CD14-positive monocyte (primary cell): ENCODE measurements at regions not wholly inside any gene's neighbourhood (a gene's known extent, or its start where the extent isn't known, plus 50 kb on each side); places are given as distances from the start of the nearest gene placed in this dataset.

Experiments
- DNase-seq, 3 donors: peaks; one replicate each; pipeline ENCODE4 v3.0.0-alpha.2; 2011 to 2022
- H2AFZ ChIP-seq: 2 replicates; pipeline ENCODE4 v1.6.0; 2012; ENCODE audit warnings: mild to moderate bottlenecking, low read depth, low read length, inconsistent platforms; ENCODE audit not compliant: insufficient read depth, poor library complexity, severe bottlenecking
- H3K27ac ChIP-seq, 2 donors: 1 replicate in 1 of 2; 2 replicates in 1 of 2; pipeline ENCODE4 v1.5.1; 2012 to 2013; ENCODE audit warnings: low read length in 2 of 2, control low read depth in 1 of 2, inconsistent platforms in 1 of 2, low read depth in 1 of 2, mild to moderate bottlenecking in 1 of 2
- H3K27me3 ChIP-seq, 2 donors: one replicate each; pipeline versions ENCODE4 v1.6.0 to v1.6.1; 2011 to 2013; ENCODE audit warnings: low read length in 2 of 2; ENCODE audit not compliant: control insufficient read depth in 2 of 2, insufficient read depth in 2 of 2
- H3K36me3 ChIP-seq, 2 donors: replicated peaks in 1 of 2; 1 replicate in 1 of 2; 2 replicates in 1 of 2; pipeline versions ENCODE4 v1.5.1 to v1.6.1; 2012 to 2013; ENCODE audit warnings: low read length in 2 of 2, control low read depth in 1 of 2, inconsistent platforms in 1 of 2, mild to moderate bottlenecking in 1 of 2; ENCODE audit not compliant: insufficient read depth in 2 of 2, control insufficient read depth in 1 of 2
- H3K4me1 ChIP-seq, 2 donors: 1 replicate in 1 of 2; 2 replicates in 1 of 2; pipeline versions ENCODE4 v1.5.1 to v1.6.1; 2012 to 2013; ENCODE audit warnings: low read length in 2 of 2, control low read depth in 1 of 2, inconsistent platforms in 1 of 2, mild to moderate bottlenecking in 1 of 2, moderate library complexity in 1 of 2; ENCODE audit not compliant: insufficient read depth in 2 of 2, control insufficient read depth in 1 of 2
- H3K4me2 ChIP-seq: replicated peaks from 2 replicates; pipeline ENCODE3; 2012; ENCODE audit warnings: low read length, moderate library complexity, mild to moderate bottlenecking; ENCODE audit not compliant: poor library complexity, severe bottlenecking; ENCODE audit errors: extremely low read depth
- H3K4me3 ChIP-seq, 3 experiments: fragments of 200-600 bp in 1 of 3; sonication (generic) in 1 of 3; replicated peaks in 1 of 3; 1 replicate in 2 of 3; 2 replicates in 1 of 3; pipeline ENCODE4 v1.5.1; 2011 to 2013; ENCODE audit warnings: low read length in 3 of 3, mild to moderate bottlenecking in 3 of 3, control low read depth in 2 of 3, low read depth in 2 of 3, inconsistent platforms in 1 of 3, moderate library complexity in 1 of 3
- H3K79me2 ChIP-seq: 2 replicates; pipeline ENCODE4 v1.6.0; 2012; ENCODE audit warnings: mild to moderate bottlenecking, control low read depth, inconsistent platforms, low read length, moderate library complexity; ENCODE audit not compliant: insufficient read depth
- H3K9ac ChIP-seq: 2 replicates; pipeline ENCODE4 v1.6.0; 2017; ENCODE audit warnings: low read length, mild to moderate bottlenecking; ENCODE audit not compliant: insufficient read depth, poor library complexity, severe bottlenecking
- H3K9me3 ChIP-seq, 2 donors: replicated peaks in 1 of 2; 1 replicate in 1 of 2; 2 replicates in 1 of 2; pipeline versions ENCODE4 v1.5.1 to v1.6.1; 2012 to 2013; ENCODE audit warnings: low read length in 2 of 2, control low read depth in 1 of 2; ENCODE audit not compliant: control insufficient read depth in 1 of 2, insufficient read depth in 1 of 2
- H4K20me1 ChIP-seq: 2 replicates; pipeline ENCODE4 v1.6.0; 2012; ENCODE audit warnings: mild to moderate bottlenecking, low read length, control low read depth, moderate library complexity; ENCODE audit not compliant: insufficient read depth
- H3K27ac Mint-ChIP-seq, 7 donors: one replicate each; pipeline ENCODE4 v1.8.0; 2020; ENCODE audit warnings: mild to moderate bottlenecking in 7 of 7, mixed read lengths in 7 of 7, moderate library complexity in 6 of 7, inconsistent platforms in 2 of 7
- H3K27me3 Mint-ChIP-seq, 3 donors: one replicate each; pipeline ENCODE4 v1.8.0; 2021 to 2022; ENCODE audit warnings: low read depth in 3 of 3, mild to moderate bottlenecking in 3 of 3, mixed read lengths in 3 of 3, moderate library complexity in 3 of 3, inconsistent platforms in 1 of 3
- H3K36me3 Mint-ChIP-seq, 2 donors: one replicate each; pipeline ENCODE4 v1.8.0; 2020; ENCODE audit warnings: mixed read lengths in 2 of 2, inconsistent platforms in 1 of 2, mild to moderate bottlenecking in 1 of 2
- H3K4me1 Mint-ChIP-seq: one replicate; pipeline ENCODE4 v1.8.0; 2020; ENCODE audit warnings: mild to moderate bottlenecking, mixed read lengths
- H3K4me3 Mint-ChIP-seq, 2 donors: one replicate each; pipeline ENCODE4 v1.8.0; 2020; ENCODE audit warnings: mild to moderate bottlenecking in 2 of 2, mixed read lengths in 2 of 2, moderate library complexity in 1 of 2
- H3K9me3 Mint-ChIP-seq, 7 donors: one replicate each; pipeline ENCODE4 v1.8.0; 2020 to 2022; ENCODE audit warnings: mixed read lengths in 7 of 7, mild to moderate bottlenecking in 6 of 7, moderate library complexity in 6 of 7, inconsistent platforms in 2 of 7
- CTCF ChIP-seq: fragments of 200-600 bp; IDR thresholded peaks from one replicate; pipeline ENCODE4 v1.8.0; 2022; ENCODE audit warnings: antibody characterized with exemption, mild to moderate bottlenecking
- WGBS: methylation state at CpG from one replicate; pipeline ENCODE4 v1.1.5; 2013; ENCODE audit warnings: missing lambda C conversion rate; ENCODE audit not compliant: insufficient coverage; 5-methylcytosine and 5-hydroxymethylcytosine counted together
- intact Hi-C, 2 donors: fragments of 100-400 bp; cut with micrococcal nuclease; formaldehyde crosslinking; loops; one replicate each; pipeline versions ENCODE4 v1.15.0 to v1.15.1; 2023

- H3K27ac Mint-ChIP-seq = peak overlapping the region; percentile 59 to 92 (median 75)
- H3K9me3 Mint-ChIP-seq = peaks cover 3 to 14% (median 5%) of the 10 kb centered on the region in 7 donors
- H3K36me3 Mint-ChIP-seq = peaks cover 0 to 3% of the 10 kb centered on the region in 2 donors
- Histone ChIP-seq H3K9me3 (peaks cover 4 to 5% of the 10 kb centered on the region in 2 donors), H3K4me1 (peaks cover 7 to 15% of the 10 kb centered on the region in 2 donors), H3K79me2 (no peaks in the 10 kb centered on the region), H3K27me3 (no peaks in the 10 kb centered on the region), H3K9ac (no peak overlapping the region), H3K4me3 (peak overlapping the region in 1 of 3 experiments; percentile 6), H3K36me3 (no peaks in the 10 kb centered on the region), H3K27ac (peak overlapping the region in 1 of 2 donors; percentile 62), H2AFZ (peak overlapping the region; percentile 69), H3K4me2 (peak overlapping the region; percentile 35), H4K20me1 (no peaks in the 10 kb centered on the region)
- peak; percentile 14 to 46 (median 35) for DNase-seq
- H3K4me3 Mint-ChIP-seq = peak overlapping the region in 1 of 2 donors; percentile 57
- WGBS = no CpG with 5 or more reads among the region's 5 CpGs
- no peak for TF ChIP-seq CTCF
- peaks cover 17% of the 10 kb centered on the region for H3K4me1 Mint-ChIP-seq
- intact Hi-C loops = no loop called here
- H3K27me3 Mint-ChIP-seq = peaks cover 0 to 1% (median 0%) of the 10 kb centered on the region in 3 donors
Measured at GRCh38 chr13:33509642-33510229, 224.2 kb upstream of the STARD13 start.

- Mint-ChIP-seq H3K4me1 (peaks cover 17% of the 10 kb centered on the region), H3K9me3 (peaks cover 3 to 14% (median 5%) of the 10 kb centered on the region in 7 donors), H3K27ac (no peak overlapping the region), H3K4me3 (no peak overlapping the region), H3K36me3 (peaks cover 0 to 3% of the 10 kb centered on the region in 2 donors), H3K27me3 (peaks cover 0 to 1% (median 0%) of the 10 kb centered on the region in 3 donors)
- Histone ChIP-seq H3K4me3 (no peak overlapping the region), H3K4me2 (no peak overlapping the region), H3K4me1 (peaks cover 7 to 15% of the 10 kb centered on the region in 2 donors), H3K27ac (no peak overlapping the region), H3K36me3 (no peaks in the 10 kb centered on the region), H3K79me2 (no peaks in the 10 kb centered on the region), H4K20me1 (no peaks in the 10 kb centered on the region), H3K9me3 (peaks cover 4 to 5% of the 10 kb centered on the region in 2 donors), H3K9ac (no peak overlapping the region), H3K27me3 (no peaks in the 10 kb centered on the region), H2AFZ (peak overlapping the region; percentile 69)
- no peak for DNase-seq
- no peak for TF ChIP-seq CTCF
- intact Hi-C loops = no loop called here
Measured at GRCh38 chr13:33510350-33510970, 224.9 kb upstream of the STARD13 start.
